COR-L47 (cell line): ENCODE measurements at regions not wholly inside any gene's neighbourhood (a gene's known extent, or its start where the extent isn't known, plus 50 kb on each side); places are given as distances from the start of the nearest gene placed in this dataset.
"Not testable (repeated sequence)": the region's sequence is repeated elsewhere in the genome, so short reads cannot be mapped to it uniquely, and the experiment has no call there.

ENCODE experiments used
- DNase-seq: peaks from one replicate; lab custom pipeline; 2025; lab: John Stamatoyannopoulos, UW

DNA sequence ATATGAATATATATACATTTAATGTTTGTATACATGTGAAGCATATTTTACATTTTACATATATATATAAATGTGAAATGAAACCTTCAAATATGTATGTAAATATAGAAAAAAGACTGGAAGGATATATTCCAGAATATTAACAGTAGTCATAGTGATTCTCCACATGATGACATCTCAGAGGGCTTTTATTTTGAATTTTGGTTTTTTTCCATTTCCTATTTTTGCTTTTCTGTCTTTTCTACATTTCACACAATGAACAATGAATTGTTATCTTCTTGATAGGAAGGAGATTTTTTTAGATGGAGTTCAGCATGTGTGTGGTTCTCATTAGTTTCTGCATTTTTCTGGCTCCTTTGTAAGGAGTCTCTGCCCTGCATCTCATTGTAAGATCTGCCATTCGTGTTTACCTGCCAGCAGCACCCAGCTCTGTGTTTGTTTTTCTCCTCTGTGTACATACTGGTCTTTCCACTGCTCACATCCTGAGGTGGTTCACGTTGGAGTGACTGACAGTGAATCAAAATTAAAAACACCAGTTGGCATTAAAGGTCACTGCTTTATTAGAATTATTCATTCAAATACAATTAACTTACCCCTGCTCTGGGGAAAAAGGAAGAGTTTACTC is 425.3 kb upstream of the MDFIC2 start:
- peak; percentile 57 for DNase-seq

DNA sequence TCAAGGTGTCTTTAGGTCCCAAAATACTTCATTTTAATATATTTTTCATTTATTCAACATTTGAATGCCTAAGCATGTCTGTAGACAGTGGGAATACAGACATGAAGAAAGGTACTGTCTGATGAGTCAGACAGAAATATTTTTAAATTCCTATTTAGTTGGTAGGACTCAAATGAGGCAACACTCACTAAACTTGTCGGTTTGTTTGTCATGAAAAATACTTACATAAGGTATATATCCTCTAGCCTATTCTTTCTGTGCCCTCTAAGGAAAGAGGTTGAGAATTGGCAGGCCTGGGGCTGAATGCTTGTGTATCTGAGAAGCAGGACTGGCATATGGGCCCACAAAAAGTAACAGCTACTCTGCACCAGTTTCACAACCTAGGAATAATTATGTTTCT is 423.6 kb upstream of the MDFIC2 start:
- no peak for DNase-seq

DNA sequence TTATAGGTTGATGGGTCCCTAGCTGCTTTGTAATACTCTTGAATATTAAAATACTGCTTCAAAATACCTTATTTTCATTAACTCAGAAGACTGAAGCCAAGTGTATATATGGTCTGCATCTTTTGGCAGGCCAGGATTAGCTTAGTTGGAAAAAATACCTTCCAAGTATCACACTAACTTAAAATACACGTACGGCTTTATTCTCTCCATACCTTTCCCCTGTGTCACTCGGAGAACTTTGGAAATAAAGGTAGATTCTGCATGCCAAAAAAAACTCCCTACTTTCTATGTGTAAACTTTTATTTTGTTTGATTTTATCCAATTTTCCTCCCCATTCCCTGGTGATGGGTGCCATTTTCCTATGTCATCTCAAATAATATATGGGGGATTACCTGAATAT is 422.3 kb upstream of the MDFIC2 start:
- no peak for DNase-seq

DNA sequence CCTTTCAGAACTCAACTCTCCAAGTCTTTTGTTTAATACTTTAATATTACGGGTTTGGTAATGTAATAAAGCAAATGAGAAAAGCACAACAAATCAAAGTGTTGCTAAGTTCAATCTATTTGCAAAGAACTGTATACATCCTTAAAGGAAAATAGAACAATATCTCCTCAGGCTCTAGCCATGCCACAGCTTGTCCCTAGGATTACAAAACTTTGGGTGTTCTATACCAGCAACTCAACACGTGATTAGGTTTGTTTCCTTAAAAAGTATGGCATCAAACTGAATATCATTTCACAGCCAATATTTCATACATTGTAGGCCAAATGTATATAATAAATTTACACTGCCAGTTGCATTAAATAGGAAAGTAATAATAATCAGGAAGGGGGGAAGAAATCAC is 418.6 kb upstream of the MDFIC2 start:
- no peak for DNase-seq

DNA sequence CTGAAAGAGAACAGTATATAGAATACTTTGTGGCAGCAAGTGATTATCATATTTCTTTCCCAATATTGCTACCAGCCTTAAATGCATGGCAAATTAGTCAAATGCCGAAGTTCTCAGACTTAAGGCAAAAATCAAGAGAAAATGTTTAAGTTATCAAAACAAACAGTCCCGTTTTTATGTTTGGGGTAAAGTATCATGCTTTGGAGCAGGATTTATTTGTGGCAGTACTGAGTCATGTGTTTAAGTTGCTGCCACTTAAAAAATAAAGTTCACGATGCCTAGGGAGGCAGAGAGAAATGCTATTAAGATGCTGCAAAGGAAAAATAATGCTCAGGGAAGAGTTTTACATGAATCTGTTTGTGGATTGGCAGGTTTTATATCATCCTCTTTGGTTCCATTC is 417.4 kb upstream of the MDFIC2 start:
- DNase-seq: no peak

DNA sequence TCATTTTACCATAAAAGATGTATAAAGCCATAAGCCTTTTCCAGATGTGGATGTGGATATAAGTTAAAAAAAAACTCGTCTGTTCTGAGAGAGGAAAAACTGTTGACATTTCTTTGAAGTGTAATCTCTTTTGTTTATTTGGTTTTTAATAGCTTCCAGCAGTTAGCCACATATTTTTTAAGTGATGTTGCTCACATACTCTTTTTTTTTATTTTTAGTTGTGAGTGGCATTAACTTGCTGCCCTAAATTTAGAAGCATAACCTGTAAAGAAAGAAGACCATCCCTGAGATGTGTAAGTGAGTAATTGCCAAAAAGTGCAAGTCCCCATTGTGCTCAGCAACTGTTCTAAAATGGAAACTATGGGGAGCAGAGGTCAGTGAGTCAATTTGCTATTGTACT is 415.9 kb upstream of the MDFIC2 start:
- DNase-seq: no peak

DNA sequence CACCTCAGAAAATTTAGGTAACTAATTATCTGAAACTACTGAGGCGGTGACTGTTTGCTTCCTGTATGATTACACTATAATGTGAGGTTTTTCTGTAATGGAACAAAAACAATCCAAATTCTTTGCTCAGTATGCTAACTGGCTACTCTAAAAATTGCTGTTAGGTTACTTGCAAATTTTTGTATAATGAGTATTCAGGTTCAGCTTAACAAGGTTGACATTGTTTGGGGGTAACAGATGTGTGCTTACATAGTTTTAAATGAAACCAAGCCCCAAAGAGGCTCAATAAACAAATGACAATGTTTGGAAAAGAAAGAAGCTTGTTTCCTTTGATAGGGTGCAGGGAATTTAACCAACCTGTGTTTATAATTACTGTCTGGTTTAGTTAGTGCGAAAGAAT is 414.5 kb upstream of the MDFIC2 start:
- DNase-seq: no peak

DNA sequence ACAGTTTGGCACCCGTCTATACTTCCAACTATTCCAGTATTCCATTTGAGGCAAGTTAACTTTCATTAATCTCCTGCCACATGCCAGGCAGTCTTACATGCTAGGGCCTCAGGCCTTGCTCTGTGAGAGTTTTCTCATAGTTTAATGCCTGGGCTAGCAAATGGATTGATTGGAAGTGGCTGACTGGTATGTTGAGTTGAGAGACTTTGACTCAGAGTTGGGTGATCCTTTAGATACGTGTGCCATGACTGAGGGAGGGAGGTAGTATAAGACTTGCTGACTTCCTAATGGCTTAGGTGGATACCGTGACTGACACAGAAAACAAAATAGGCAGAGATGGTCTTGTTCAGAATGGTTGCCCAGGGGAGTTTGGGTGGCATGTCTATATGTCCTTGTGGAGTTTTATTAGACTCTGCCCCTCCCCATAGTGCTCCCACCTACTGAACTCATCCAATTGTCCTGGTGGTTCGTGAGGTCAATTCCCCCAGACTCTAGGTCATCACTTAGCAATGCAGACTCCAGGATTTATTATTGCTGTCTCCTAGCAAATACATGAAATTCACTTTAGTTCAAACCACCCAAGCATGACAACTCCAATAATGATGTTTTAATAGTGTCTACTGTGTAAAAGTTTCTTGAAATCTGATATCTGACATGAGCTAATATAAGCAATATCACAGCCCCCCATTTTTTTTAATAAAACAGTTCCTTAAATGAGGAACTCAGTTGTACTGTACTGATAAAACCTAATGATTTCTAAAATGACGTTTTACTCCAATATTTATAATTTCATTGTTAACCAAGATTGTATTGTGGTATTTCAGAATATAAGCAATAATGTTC is 413.9 kb upstream of the MDFIC2 start:
- no peak for DNase-seq

DNA sequence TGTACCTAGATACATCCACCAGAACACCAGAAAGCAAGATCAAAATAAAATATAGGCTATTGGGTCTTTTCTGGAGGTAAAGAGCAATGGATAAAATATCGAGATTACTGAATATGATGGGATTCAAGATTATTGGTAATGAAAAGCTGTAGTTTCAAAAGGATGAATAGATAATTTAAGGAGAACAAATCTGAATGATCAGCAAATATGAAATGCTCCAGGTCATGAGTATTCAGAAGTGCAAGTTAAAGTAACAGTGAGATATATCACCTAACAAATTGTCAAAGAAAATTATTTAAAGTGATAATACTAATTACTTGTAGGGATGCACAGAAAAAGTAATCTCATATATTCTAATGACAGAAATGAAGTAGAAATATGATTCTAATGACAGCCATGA is 409.6 kb upstream of the MDFIC2 start:
- DNase-seq: no peak

DNA sequence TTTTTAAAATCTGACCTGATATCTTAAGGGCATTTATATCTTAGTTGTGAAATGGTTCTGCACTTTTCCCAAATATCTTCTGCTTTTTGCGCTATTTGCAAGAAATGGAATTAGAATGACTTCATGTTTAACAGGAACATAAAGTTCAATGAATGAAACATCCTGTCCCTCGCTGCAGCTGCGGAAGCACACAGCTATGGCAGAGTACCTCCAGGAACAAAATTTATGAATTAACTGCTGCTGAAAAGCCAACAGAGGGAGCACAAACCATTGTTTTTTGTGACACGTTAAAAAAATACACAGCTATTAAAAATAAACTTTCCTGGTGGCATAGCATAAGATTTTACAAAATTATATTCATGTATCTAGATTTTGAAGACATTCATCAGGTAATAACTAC is 404.4 kb upstream of the MDFIC2 start:
- DNase-seq: no peak

DNA sequence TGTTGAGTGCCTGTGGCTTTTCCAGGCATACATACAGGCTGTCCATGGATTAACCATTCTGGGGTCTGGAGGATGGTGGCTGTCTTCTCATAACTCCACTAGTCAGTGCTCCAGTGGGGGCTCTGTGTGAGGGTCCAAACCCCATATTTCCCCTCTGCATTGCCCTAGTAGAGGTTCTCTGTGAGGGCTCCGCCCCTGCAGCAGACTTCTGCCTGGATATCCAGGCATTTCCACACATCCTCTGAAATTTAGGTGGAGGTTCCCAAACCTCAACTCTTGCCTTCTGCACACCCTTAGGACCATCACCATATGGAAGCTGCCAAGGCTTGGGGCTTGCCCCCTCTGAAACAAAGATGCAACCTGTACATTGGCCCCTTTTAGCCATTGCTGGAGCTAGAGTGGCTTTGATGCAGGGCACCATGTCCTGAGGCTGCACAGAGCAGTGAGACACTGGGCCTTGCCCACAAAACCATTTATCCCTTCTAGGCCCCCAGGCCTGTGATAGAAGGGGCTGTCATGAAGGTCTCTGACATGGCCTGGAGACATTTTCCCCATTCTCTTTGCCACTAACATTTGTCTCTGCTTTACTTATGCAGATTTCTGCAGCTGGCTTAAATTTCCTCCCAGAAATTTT is 400.1 kb upstream of the MDFIC2 start:
- no peak for DNase-seq

DNA sequence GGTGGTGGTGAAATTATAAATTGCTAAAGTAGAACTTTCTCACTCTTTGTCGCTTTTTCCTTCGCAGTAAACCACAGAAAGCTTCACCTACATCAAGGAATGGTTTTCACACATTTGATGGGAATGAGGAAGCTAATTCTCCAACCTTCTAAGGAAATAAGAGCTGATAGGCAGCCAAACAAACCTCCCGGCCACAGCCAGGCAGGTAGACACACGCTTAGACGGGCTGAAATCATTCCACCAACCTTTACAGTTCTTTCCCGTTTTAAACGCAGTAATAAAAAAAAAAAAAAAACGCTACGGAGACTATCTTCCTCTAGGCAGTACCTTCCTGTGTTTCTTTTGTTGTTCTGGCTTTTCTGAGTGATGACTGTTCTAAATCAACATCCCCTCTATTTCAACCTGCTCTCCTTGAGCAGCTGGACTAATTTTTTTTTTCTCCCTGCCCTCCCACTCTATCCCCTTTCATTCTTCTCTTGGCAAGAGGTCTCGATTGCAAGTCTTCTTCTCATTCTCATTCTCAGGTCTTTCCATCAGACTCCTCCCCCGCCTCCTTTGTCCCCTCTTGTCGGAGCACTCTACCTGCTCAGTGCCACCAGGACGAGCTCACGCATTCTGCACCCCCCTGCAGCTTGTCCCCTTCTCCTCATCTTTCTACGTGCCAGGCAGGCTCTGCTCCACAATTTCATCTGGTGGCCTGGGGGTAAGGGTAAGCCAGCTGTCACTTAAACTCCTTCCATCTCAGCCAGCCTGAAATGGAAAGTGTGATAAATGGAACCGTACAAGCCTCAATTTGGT is 391.1 kb upstream of the MDFIC2 start:
- DNase-seq: no peak

DNA sequence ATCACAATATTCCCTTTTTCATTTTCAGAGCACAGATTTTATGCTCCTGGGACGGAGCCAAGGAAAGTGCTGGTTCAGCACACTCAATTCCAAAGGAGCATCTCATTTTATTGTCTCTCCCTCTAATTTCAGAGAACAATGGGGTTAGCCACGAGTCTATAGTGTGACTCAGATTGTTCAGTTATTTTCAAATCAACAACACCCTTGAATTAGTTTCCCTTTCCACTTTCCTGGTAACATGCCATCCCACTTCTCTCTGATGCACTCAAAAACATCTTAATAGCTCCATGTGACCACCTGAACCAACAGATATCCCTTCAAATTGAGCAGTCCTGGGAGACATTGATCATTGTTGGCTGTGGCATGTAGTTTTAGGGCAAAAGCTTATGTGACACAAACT is 389.7 kb upstream of the MDFIC2 start:
- no peak for DNase-seq

DNA sequence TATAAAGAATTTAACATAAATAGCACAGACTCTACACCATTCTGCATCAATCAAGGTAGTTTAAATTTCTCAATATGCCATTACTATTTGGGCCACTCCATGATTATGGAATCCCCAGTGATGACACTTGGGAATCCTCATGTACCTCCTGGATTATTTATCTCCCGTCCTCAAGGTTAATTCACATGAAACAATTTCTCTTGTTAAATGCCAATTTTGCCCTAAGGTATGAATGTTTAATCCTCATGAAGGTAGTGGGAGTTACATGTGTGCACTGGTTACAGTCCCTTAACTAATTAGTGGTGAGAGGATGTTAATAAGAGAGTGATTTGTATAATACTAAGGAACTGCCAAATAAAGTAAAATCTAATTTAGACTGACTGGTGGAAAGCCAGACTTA is 372.3 kb upstream of the MDFIC2 start:
- DNase-seq: no peak

DNA sequence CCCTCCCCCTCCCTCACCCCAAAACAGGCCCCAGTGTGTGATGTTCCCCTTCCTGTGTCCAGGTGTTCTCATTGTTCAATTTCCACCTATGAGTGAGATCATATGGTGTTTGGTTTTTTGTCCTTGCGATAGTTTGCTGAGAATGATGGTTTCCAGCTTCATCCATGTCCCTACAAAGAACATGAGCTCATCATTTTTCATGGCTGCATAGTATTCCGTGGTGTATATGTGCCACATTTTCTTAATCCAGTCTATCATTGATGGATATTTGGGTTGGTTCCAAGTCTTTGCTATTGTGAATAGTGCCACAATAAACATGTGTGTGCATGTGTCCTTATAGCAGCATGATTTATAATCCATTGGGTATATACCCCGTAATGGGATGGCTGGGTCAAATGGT is 363.4 kb upstream of the MDFIC2 start:
- DNase-seq: not testable (repeated sequence)

DNA sequence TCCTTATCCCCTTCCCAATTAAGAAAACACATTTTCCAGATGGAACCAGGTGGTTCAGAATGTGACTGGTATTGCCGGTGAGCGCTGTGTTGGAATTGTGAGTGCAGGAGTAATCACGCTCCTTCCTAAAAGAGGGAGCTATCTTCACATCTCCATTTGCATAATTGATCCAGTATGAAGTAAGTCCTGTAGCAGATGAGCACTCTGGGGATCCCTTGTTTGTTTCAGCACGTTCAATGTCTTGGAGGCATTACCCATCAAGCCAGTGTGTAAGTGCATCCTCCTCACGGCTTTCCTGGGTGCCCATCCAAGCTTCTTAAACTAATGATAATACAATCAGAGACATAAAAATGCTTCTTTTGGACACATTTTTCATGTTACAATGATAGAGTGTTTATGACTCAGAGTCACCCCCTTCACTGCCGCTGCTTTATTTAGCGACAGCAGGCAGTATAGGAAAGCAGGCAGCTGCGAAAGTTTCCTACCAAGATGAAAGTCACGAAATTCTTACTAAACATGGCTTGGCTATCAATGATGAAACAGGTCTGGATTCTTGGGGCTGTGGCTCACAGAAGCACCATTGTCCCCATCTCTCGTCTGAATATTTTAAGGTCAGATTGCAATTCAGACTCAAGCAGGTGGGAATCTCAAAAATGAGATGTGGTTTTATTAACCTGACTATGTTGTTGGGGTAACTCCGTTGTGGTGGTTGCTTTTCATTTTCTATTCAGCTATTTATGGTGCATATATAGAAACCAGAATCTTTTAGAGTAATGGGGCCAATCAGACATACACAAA is 346.3 kb upstream of the MDFIC2 start:
- DNase-seq: no peak

DNA sequence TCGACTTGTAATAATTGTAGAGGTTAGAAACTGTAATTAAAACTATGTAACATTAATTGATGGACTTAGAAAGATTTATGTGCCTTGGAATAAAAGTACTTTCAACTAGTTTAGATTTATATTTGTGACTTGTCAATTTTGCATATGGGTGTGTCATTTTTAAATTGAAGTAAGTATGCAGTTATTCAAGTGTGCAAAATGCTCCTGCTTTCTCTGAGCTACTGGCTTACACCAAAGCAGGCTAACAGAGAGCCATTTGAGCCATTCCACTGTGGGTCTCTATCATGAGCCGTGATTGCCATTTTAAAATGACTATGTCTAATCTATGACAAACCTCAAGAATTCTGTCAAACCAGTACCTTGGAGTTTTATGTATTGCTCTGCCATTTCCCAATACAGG is 345.0 kb upstream of the MDFIC2 start:
- no peak for DNase-seq

DNA sequence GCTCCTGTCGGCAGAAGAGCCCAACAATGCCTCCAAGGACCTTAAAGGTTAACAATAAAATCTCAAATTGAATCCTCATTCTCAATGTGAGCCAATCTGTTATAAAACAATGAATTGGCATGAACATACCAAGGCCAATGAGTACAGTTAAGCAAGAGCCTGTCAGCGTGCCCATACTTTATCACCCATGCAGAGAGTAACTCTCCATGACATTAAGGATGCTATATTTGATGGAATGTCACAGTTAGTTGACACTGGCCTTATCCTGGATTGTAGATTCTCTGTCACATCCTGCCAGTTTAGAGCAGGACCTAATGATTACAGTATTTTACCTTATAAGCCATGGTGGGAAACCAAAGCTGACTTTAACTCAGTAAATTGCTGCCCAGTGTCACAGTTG is 335.4 kb upstream of the MDFIC2 start:
- DNase-seq: no peak

DNA sequence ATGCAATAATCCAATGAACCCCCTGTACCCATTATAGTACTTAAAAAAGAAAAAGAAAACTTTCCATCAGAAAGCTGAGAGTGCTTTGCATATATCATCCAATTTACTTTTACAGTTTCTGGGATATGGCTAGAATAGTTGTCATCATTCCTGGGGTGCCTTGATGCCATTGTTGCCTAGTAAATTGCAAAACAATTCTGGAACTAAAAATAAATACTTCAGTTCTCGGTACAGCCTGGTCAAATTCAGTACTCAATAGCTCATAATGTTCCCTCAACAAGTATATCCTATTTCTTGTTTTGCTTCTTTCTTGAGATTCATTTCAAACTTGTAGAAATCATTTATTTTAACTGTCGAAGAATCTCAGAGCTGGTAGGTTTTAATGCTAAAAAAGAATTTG is 334.7 kb upstream of the MDFIC2 start:
- no peak for DNase-seq

DNA sequence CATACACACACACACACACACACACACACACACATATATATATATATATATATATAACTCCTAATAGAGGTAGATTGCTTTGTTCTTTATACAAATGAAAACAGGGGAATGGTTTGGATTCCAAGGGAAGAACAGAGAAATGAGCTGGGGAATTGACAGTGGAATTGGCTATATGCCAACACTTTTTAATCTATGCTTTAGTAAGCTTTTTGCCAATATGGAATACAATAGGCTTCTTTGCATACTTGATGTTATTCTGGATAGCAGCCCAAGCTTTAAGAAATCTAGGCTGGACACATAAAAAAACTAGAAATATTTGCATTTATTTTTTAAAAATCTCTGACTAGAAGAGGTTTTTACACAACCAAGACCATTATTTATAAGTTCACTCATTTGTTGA is 334.2 kb upstream of the MDFIC2 start:
- DNase-seq: peak; percentile 2

DNA sequence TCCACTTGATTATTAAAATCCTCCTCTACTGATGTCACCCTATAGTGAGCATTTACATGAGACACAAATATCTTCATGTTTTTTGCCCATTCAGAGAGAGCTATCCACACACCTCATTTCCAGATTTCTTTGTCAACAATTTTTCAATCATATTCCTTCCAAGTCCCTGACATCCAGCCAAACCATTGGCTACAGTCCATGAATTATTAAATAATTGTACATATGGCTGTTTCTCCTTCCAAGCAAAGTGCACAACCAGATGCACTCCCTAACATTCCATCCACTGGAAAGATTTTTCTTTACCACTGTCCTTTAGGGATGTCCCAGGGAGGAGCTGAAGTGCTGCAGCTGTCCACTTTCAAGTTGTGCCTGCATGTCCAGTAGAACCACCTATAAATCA is 328.0 kb upstream of the MDFIC2 start:
- no peak for DNase-seq

DNA sequence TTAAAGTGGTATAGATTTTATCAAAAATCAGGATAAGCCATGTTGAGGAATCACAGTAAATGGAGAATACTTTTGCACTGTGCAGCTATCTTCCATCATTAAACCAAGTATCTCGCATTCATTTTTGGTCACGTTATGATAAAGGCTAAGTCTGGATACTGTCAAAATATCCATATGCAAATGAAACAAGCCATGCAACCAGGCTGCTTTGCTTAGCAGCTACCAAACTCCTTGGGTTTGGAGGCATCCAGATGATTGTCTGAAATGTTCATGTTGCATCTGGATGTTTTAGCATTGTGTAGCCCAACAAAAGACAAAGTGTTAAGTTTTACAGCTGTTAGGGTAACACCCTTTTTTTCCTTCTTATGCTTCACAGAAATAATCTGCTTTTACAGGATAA is 322.9 kb upstream of the MDFIC2 start:
- no peak for DNase-seq
